MCF 10A (cell line): ENCODE measurements at regions not wholly inside any gene's neighbourhood (a gene's known extent, or its start where the extent isn't known, plus 50 kb on each side); places are given as distances from the start of the nearest gene placed in this dataset.
A peak's percentile ranks its signal among the peaks of the same experiment; 100 is the strongest.

Experiments used
- BruUV-seq: library from RNA; stranded (reverse); fragments of 400-500 nt; replicated peaks from 2 replicates; lab custom pipeline; 2021; lab: Mats Ljungman, UMichigan
- CTCF ChIA-PET: fragments of 300-600 bp; sonication (Branson Sonifier 250); formaldehyde crosslinking; extraction: SDS; loops from one replicate; lab custom pipeline; 2021; ENCODE audit warnings: antibody characterized with exemption, inconsistent platforms; lab: Yijun Ruan, JAX
- POLR2A ChIA-PET: fragments of 300-600, 350-650 bp; sonication (Branson Sonifier 250); formaldehyde crosslinking; extraction: SDS; loops from one replicate; lab custom pipeline; 2020; ENCODE audit warnings: antibody characterized with exemption, inconsistent platforms; lab: Yijun Ruan, JAX
- DNase-seq: peaks from one replicate; pipeline ENCODE4 v3.0.0-alpha.2; 2018; ENCODE audit not compliant: unreplicated experiment
- H3K27ac Mint-ChIP-seq: one replicate; pipeline ENCODE4 v1.8.0; 2022; ENCODE audit warnings: mild to moderate bottlenecking, low read depth, mixed read lengths; ENCODE audit not compliant: unreplicated experiment
- H3K27me3 Mint-ChIP-seq: one replicate; pipeline ENCODE4 v1.8.0; 2022; ENCODE audit warnings: mixed read lengths; ENCODE audit not compliant: insufficient read depth, unreplicated experiment
- H3K36me3 Mint-ChIP-seq: one replicate; pipeline ENCODE4 v1.8.0; 2022; ENCODE audit warnings: mild to moderate bottlenecking, moderate library complexity, mixed read lengths; ENCODE audit not compliant: insufficient read depth, unreplicated experiment
- H3K4me1 Mint-ChIP-seq: one replicate; pipeline ENCODE4 v1.8.0; 2022; ENCODE audit warnings: mixed read lengths; ENCODE audit not compliant: insufficient read depth, unreplicated experiment
- H3K4me3 Mint-ChIP-seq: one replicate; pipeline ENCODE4 v1.8.0; 2022; ENCODE audit warnings: mild to moderate bottlenecking, moderate library complexity, mixed read lengths; ENCODE audit not compliant: unreplicated experiment
- H3K9me3 Mint-ChIP-seq: one replicate; pipeline ENCODE4 v1.8.0; 2022; ENCODE audit warnings: mixed read lengths; ENCODE audit not compliant: unreplicated experiment
- CTCF ChIP-seq: fragments of 200-600 bp; IDR thresholded peaks from one replicate; pipeline ENCODE4 v1.8.0; 2022; ENCODE audit warnings: antibody characterized with exemption, mild to moderate bottlenecking; ENCODE audit not compliant: unreplicated experiment
- intact Hi-C: fragments of 100-400 bp; cut with micrococcal nuclease; formaldehyde crosslinking; loops from 2 replicates; pipeline ENCODE4 v1.14.1; 2022

DNA sequence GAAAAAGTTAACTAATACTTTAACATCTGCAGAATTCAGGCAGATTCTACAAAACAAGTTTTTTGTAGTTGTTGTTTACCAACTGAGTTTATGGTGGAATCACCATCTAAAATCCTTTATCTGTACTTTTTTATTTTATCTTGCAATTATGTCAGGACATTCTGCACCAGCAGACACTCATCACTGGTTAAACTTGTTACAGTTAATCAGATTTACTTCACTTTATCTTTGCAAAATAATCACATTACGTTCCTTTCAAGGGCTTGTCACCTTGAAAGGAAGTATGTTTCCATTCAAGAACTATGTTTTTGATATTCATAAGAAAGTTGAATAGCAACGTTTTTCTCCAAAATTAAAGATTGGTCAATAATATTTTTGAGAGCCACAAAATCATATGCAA is 796.6 kb upstream of the ROBO1 start:
- no peak for DNase-seq
- TF ChIP-seq CTCF, result no peak
- peaks cover 7% of the 10 kb centered on the region for H3K9me3 Mint-ChIP-seq
- POLR2A ChIA-PET, result no interaction called here
- BruUV-seq, result no TSS peak
- no peaks in the 10 kb centered on the region for H3K4me1 Mint-ChIP-seq
- H3K27ac Mint-ChIP-seq, result no peak overlapping the region
- no peak overlapping the region for H3K4me3 Mint-ChIP-seq
- CTCF ChIA-PET, result no interaction called here
- H3K36me3 Mint-ChIP-seq, result no peaks in the 10 kb centered on the region
- peaks cover 30% of the 10 kb centered on the region for H3K27me3 Mint-ChIP-seq
- intact Hi-C loops, result no loop called here

GRCh38 chr3:80559701-80560100 is 791.9 kb upstream of the ROBO1 start:
- Mint-ChIP-seq H3K4me1 (no peaks in the 10 kb centered on the region), H3K27ac (no peak overlapping the region), H3K36me3 (no peaks in the 10 kb centered on the region), H3K27me3 (peaks cover 25% of the 10 kb centered on the region), H3K4me3 (no peak overlapping the region), H3K9me3 (peaks cover 7% of the 10 kb centered on the region)
- intact Hi-C loops, result no loop called here
- TF ChIP-seq CTCF, result no peak
- BruUV-seq, result no TSS peak
- ChIA-PET POLR2A (no interaction called here), CTCF (interaction anchor here (0.7 kb wide), 1 partner anchor 1022 kb away, joined by 3 read pairs; no protein-coding TSS in a partner anchor)
- DNase-seq, result no peak

DNA sequence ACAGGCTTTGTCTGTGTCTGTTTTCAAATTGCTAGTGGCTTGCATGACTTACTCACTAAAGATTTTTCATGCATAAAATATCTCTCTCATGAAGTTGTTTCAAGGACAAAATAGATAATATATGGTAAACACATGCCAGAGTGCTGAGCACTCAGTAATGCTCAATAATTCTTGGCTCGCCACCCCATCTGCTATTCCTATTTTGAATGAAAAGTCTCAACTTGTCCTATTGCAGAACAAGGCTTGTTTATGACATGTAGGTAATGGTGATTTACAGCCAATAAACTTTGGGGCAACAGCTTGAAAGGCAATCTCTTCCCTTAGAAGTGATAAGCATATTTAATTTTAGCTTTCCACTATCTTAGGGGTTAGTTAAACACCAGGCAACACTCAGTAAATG is 789.0 kb upstream of the ROBO1 start:
- Mint-ChIP-seq H3K36me3 (no peaks in the 10 kb centered on the region), H3K27ac (no peak overlapping the region), H3K9me3 (peaks cover 7% of the 10 kb centered on the region), H3K4me3 (no peak overlapping the region), H3K27me3 (peaks cover 38% of the 10 kb centered on the region), H3K4me1 (no peaks in the 10 kb centered on the region)
- ChIA-PET CTCF (no interaction called here), POLR2A (interaction anchor here (0.7 kb wide), 1 partner anchor 852 kb away, joined by 3 read pairs; no protein-coding TSS in a partner anchor)
- TF ChIP-seq CTCF, result no peak
- no TSS peak for BruUV-seq
- intact Hi-C loops, result no loop called here
- DNase-seq, result no peak

- TF ChIP-seq CTCF, result no peak
- CTCF ChIA-PET, result no interaction called here
- peak; percentile 8 for DNase-seq
- Mint-ChIP-seq H3K36me3 (no peaks in the 10 kb centered on the region), H3K27ac (no peak overlapping the region), H3K27me3 (peaks cover 50% of the 10 kb centered on the region), H3K9me3 (no peaks in the 10 kb centered on the region), H3K4me1 (no peaks in the 10 kb centered on the region), H3K4me3 (no peak overlapping the region)
- no TSS peak for BruUV-seq
- intact Hi-C loops, result no loop called here
- POLR2A ChIA-PET, result interaction anchor here (0.5 kb wide), 1 partner anchor 34 kb away, joined by 3 read pairs; no protein-coding TSS in a partner anchor
Observed at GRCh38 chr3:80554304-80554703, 786.5 kb upstream of the ROBO1 start.
